Ascending aorta (tissue), 2 donors: ENCODE measurements at regions not wholly inside any gene's neighbourhood (a gene's known extent, or its start where the extent isn't known, plus 50 kb on each side); places are given as distances from the start of the nearest gene placed in this dataset.
"Not testable (repeated sequence)": the region's sequence is repeated elsewhere in the genome, so short reads cannot be mapped to it uniquely, and the experiment has no call there.

ENCODE experiments used
- DNase-seq, 2 donors: peaks; one replicate each; pipeline ENCODE4 v3.0.0-alpha.2; 2019; ENCODE audit warnings: low spot score in 2 of 2
- H3K27ac ChIP-seq, 2 donors: fragments of 200-600 bp; sonication (generic); one replicate each; pipeline ENCODE4 v1.5.1; 2016 to 2017; ENCODE audit warnings: mild to moderate bottlenecking in 1 of 2
- H3K27me3 ChIP-seq: fragments of 200-600 bp; sonication (generic); one replicate; pipeline ENCODE4 v1.5.1; 2017
- H3K36me3 ChIP-seq, 2 donors: fragments of 200-600 bp; sonication (generic); one replicate each; pipeline ENCODE4 v1.5.1; 2016
- H3K4me1 ChIP-seq, 2 donors: fragments of 200-600 bp; sonication (generic); one replicate each; pipeline ENCODE4 v1.5.1; 2016 to 2017; ENCODE audit warnings: mild to moderate bottlenecking in 1 of 2
- H3K4me3 ChIP-seq, 2 donors: fragments of 200-600 bp; sonication (generic); one replicate each; pipeline ENCODE4 v1.5.1; 2016 to 2017; ENCODE audit warnings: mild to moderate bottlenecking in 1 of 2
- H3K9me3 ChIP-seq, 2 donors: fragments of 200-600 bp; sonication (generic); one replicate each; pipeline ENCODE4 v1.5.1; 2016
- intact Hi-C: fragments of 100-400 bp; cut with DNase I; formaldehyde crosslinking; loops from one replicate; pipeline ENCODE4 v1.15.1; 2023
- TF ChIP-seq, protein P1 (sequence below), 3 experiments: fragments of 200-600 bp in 2 of 3; fragments of 450-650 bp in 1 of 3; sonication (generic) in 2 of 3; IDR thresholded peaks; one replicate each; pipeline ENCODE4 v1.5.1; 2016 to 2019; ENCODE audit warnings: antibody characterized with exemption in 3 of 3, mild to moderate bottlenecking in 1 of 3, moderate library complexity in 1 of 3

DNA sequence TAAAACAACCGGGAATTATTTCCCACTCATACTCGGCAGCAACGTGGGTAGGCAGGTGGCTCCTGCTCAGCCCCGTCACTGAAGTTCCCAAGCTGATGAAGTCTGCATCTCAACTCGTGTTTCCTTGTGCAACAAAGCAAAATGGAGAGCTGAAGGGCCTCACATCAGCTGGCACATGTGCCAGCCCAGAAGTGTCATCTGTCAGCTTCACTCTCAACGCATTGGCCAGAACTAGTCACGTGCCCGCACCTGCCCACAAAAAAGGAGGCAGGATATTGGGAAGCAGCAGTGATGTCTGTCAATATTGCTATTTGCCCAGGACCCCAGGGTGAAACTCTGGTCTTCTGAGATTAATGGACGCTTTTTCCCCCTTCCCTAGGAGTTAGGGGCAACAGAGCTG, 344.0 kb downstream of the BCL11B start:
- Histone ChIP-seq H3K27me3 (no peaks in the 10 kb centered on the region), H3K9me3 (no peaks in the 10 kb centered on the region), H3K4me1 (peaks cover 0 to 3% of the 10 kb centered on the region in 2 donors), H3K36me3 (no peaks in the 10 kb centered on the region), H3K27ac (no peak overlapping the region), H3K4me3 (no peak overlapping the region)
- intact Hi-C loops = loop anchor here (5.0 kb wide), 1 partner anchor 109 kb away; no protein-coding TSS in a partner anchor
- TF ChIP-seq, protein P1, sequence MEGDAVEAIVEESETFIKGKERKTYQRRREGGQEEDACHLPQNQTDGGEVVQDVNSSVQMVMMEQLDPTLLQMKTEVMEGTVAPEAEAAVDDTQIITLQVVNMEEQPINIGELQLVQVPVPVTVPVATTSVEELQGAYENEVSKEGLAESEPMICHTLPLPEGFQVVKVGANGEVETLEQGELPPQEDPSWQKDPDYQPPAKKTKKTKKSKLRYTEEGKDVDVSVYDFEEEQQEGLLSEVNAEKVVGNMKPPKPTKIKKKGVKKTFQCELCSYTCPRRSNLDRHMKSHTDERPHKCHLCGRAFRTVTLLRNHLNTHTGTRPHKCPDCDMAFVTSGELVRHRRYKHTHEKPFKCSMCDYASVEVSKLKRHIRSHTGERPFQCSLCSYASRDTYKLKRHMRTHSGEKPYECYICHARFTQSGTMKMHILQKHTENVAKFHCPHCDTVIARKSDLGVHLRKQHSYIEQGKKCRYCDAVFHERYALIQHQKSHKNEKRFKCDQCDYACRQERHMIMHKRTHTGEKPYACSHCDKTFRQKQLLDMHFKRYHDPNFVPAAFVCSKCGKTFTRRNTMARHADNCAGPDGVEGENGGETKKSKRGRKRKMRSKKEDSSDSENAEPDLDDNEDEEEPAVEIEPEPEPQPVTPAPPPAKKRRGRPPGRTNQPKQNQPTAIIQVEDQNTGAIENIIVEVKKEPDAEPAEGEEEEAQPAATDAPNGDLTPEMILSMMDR (IDR thresholded peaks at IDR 0.05) = no peak
- no peak for DNase-seq

- intact Hi-C loops = loop anchor here (5.0 kb wide), 1 partner anchor 109 kb away; no protein-coding TSS in a partner anchor
- H3K27ac ChIP-seq = no peak overlapping the region
- H3K36me3 ChIP-seq = no peaks in the 10 kb centered on the region
- peaks cover 0 to 3% of the 10 kb centered on the region in 2 donors for H3K4me1 ChIP-seq
- no peak overlapping the region for H3K4me3 ChIP-seq
- TF ChIP-seq, protein P1 (IDR thresholded peaks at IDR 0.05) = no peak
- no peaks in the 10 kb centered on the region for H3K27me3 ChIP-seq
- no peaks in the 10 kb centered on the region for H3K9me3 ChIP-seq
- no peak for DNase-seq
Measured at GRCh38 chr14:98928418-98928817, 343.6 kb downstream of the BCL11B start.

- TF ChIP-seq, protein P1 (IDR thresholded peaks at IDR 0.05) = no peak
- Histone ChIP-seq H3K27ac (no peak overlapping the region), H3K27me3 (no peaks in the 10 kb centered on the region), H3K9me3 (no peaks in the 10 kb centered on the region), H3K4me3 (no peak overlapping the region), H3K4me1 (peaks cover 0 to 3% of the 10 kb centered on the region in 2 donors), H3K36me3 (no peaks in the 10 kb centered on the region)
- intact Hi-C loops = no loop called here
- no peak for DNase-seq
Measured at GRCh38 chr14:98931126-98931525, 340.9 kb downstream of the BCL11B start.

DNA sequence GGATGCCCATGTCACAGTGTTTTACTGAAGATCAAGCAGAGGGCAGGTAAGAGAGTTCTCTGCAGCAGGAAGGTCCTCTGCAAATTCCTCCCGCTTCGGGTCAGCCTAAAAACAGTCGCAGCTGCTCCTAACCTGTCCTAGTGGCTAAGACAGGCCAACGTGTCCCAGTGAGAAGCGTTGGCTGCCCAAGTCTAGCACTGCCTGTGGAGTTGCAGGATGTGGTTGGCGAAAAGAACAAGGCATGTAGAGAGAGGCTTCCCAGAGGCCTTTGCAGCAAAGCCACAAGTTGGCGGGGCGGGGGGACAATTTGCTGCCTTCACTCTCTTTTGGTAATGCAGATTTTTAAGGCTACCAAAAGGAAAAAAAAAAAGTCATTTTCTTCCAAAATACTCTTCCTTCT, 340.1 kb downstream of the BCL11B start:
- intact Hi-C loops = no loop called here
- Histone ChIP-seq H3K4me3 (no peak overlapping the region), H3K36me3 (no peaks in the 10 kb centered on the region), H3K4me1 (peaks cover 0 to 2% of the 10 kb centered on the region in 2 donors), H3K27ac (no peak overlapping the region), H3K27me3 (no peaks in the 10 kb centered on the region), H3K9me3 (no peaks in the 10 kb centered on the region)
- TF ChIP-seq, protein P1 (IDR thresholded peaks at IDR 0.05) = no peak
- no peak for DNase-seq

- TF ChIP-seq, protein P1 (IDR thresholded peaks at IDR 0.05) = no peak
- Histone ChIP-seq H3K9me3 (no peaks in the 10 kb centered on the region), H3K27me3 (no peaks in the 10 kb centered on the region), H3K4me3 (no peak overlapping the region), H3K36me3 (no peaks in the 10 kb centered on the region), H3K4me1 (no peaks in the 10 kb centered on the region), H3K27ac (no peak overlapping the region)
- intact Hi-C loops = no loop called here
- DNase-seq = no peak
Measured at GRCh38 chr14:98932431-98933325, 339.3 kb downstream of the BCL11B start.

DNA sequence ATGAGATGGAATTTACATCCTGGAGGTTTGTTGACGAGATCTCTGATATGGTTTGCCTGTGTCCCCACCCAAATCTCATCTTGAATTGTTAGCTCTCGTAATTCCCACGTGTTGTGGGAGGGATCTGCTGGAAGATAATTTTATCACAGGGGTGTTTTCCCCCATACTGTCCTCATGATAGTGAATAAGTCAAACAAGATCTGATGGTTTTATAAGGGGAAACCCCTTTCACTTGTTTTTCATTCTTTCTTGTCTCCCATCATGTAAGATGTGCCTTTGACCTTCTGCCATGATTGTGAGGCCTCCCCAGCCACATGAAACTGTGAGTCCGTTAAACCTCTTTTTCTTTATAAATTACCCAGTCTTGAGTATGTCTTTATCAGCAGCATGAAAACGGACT, 337.4 kb downstream of the BCL11B start:
- H3K9me3 ChIP-seq, DNase-seq, H3K27me3 ChIP-seq, H3K4me1 ChIP-seq, H3K36me3 ChIP-seq, H3K4me3 ChIP-seq, H3K27ac ChIP-seq, intact Hi-C loops: not testable (repeated sequence)
